NCI-H2107 treated with DMSO at 0.1 percent for 48 hours (cell line): ENCODE measurements at regions not wholly inside any gene's neighbourhood (a gene's known extent, or its start where the extent isn't known, plus 50 kb on each side); places are given as distances from the start of the nearest gene placed in this dataset.

Experiments used
- DNase-seq: peaks from one replicate; lab custom pipeline; 2025; ENCODE audit not compliant: unreplicated experiment; lab: John Stamatoyannopoulos, UW

DNA sequence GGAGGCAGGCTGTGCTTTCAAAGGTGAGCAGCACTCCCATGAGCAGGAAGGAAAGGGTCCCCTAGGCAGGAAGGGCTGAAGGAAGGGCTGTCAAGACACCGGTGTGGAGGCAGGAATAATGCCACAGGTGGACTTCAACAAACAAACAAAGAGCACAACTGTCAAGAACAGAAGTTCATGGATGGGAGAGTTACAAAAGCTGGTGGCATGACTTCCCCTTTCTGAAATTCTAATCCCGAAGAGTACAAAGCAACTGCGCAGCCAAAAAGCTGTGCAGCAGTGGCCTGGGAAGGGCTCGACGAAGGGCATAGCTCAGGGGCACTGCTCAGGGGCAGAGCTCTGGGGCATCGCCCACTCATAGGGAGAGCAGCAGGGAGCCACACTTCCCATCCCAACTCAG, 582.3 kb upstream of the DIPK2B start:
- no peak for DNase-seq

- DNase-seq, result no peak
Observed at GRCh38 chrX:45781901-45782553, 581.4 kb upstream of the DIPK2B start.

- DNase-seq, result no peak
Observed at GRCh38 chrX:45778616-45779015, 577.9 kb upstream of the DIPK2B start.

- DNase-seq, result no peak
Observed at GRCh38 chrX:45777366-45777765, 576.7 kb upstream of the DIPK2B start.

DNA sequence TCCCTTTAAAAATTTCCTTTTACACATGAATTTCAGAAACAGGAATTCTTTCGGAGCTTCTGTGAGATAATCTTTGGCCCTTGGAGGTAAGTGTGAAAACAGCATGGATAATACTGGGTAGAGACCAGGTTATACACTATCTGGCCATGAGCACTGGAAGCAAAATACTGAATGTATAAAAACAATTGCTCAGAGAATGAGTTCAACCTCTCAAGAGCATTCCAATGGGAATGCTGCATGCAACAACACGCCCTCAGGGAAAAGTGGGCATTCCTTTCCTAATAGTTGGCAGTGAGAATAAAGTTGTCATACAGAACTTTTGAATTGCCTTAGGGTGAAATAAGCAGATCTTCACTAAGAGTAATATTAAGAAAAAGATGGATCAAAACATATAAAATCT, 574.8 kb upstream of the DIPK2B start:
- no peak for DNase-seq

DNA sequence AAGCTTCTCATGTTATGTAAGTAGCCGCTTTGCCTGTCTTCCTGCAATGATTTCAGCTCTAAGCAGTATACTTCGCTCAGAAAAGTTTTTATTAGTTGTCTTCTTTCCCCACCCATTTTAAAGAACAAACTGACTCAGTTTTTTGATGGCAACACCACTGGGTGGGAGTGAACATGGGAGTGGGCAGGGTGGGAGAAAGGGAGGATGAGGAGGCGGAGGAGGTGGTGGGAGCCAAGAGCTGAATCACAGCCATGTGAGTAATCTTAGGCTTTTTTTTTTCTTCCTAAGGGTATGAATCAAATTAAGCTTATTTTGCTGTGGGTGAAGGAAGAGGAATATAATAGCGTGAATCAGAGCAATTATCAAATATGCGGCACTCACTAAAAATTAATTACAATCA, 574.3 kb upstream of the DIPK2B start:
- DNase-seq, result no peak

DNA sequence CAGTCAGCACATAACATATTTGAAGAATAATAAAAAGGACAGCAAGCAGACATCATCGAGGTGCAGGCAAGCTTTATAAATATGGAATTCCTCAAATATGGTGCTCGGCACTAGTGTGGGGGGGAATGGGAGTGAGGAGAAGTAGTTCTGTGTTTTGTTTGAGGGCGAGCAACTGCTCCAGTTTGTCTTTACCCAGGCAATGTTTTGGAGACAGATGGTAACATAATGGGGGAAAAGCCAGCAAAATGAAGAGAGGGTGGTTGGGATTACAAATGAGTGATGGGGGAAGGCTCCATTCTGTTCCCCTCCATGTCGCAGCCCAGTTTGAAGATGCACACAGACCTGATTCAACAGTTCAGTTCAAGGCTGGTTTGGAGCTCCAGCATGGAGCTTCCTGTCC, 572.9 kb upstream of the DIPK2B start:
- no peak for DNase-seq

DNA sequence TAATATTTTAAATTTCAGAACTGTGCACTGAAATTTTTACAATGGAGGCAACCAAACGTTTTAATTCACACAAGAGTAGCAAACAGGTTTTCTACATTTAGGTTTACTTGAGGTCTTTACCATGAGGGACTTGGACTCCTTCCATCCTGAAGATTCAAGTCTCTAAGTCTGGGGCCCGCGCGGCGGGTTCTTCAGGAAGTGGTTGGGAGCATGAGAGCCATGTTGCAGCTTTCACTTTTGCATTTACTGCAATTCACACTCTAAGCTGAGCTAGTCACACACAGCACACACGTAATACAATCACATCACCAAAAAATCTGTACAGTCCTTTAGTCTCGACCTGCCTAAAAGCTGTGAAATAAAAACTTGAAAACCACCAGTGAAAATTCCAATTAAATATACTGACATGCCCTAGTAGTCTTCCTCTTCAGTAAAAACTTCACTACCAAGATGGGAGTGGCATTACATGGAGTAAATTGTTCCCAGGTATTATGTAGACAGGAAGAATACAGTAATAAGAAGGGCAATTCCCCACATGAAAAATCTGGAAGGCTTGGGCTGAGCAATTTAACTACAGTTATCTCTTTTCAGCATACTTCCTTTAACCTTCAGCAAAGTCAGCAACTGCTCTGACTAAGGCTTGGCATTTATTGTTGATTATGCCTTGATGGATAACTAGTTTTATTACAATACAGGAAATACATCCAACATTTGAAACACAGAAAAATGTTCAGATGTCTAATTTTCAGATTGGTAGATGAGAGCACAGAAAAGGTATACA, 571.1 kb upstream of the DIPK2B start:
- DNase-seq, result no peak

DNA sequence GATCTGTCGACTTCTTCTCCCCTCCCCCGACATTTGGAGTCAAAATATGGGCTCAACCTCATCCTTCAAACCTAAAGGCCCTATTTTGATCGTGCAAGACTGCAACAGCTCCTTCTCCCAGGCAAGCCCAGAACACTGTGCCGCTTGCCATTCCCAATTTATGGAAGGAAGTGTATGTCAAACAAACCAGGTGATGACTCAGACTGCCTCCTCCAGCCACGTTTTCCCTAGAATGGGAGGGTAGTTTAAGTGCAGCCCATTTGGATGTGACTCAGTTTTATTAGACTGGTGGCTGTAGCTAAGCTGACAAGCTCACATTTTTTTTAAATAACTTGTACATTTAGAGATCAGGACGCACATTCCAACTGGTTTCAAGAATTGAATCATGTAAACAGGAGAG, 570.4 kb upstream of the DIPK2B start:
- DNase-seq, result no peak

DNA sequence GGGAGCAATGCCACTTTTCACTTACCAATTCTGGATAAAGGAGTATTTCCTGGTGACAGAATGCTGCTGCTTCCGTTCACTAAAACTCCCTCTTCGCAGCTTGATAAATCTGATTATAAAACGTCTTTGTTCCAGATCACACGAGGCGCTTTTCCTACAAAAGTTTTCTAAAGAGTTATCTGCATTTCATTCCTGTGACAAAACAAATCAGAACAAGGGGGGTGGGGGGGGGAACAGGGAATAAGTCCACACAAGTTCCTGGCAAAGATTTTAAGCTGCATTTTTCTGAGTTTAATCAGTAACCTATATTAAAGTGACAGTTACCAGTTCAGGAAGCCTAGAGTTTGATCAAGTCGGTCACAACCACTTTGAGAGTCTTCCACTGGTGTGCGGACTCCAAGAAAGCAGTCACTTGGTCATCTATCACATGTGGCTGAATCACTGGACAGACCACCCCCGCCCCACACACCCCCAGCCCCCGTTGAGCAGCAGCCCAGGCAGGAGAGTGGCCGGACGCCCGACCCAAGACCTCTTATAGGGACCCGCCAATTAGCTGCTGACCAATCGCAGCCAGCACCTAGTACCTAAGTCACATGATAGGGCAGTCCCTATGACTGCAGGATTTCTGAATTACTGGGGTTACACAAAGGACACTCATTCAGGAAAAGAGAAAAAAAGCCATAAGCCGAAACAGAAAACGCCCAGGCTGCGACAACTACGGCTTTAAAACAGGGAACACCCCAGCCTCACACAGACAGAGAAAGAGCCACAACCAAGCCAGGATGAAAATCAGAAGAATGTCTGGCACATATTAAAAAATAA, 569.3 kb upstream of the DIPK2B start:
- no peak for DNase-seq

- DNase-seq, result no peak
Observed at GRCh38 chrX:45768666-45769236, 568.1 kb upstream of the DIPK2B start.

- no peak for DNase-seq
Observed at GRCh38 chrX:45766981-45767501, 566.4 kb upstream of the DIPK2B start.

- no peak for DNase-seq
Observed at GRCh38 chrX:45765767-45766166, 565.1 kb upstream of the DIPK2B start.

DNA sequence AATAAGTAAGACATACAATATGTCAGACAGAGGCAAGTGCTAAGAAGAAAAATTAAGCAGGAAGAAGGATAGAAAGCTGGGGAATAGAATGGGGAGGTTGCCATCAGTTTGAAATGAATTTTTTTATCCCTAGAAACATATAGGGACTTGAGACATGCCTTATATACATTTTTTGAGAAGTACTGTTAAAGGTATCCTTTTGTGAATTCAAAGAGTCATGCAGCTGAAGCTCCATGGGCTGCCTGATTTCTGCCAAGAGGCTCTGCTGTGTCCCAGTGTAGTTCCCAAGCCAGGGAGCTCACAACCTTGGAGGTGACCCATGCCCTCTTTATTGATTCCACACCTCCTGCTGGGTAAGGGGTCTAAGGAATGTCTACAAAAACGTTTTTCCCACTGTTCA, 564.6 kb upstream of the DIPK2B start:
- DNase-seq, result no peak

DNA sequence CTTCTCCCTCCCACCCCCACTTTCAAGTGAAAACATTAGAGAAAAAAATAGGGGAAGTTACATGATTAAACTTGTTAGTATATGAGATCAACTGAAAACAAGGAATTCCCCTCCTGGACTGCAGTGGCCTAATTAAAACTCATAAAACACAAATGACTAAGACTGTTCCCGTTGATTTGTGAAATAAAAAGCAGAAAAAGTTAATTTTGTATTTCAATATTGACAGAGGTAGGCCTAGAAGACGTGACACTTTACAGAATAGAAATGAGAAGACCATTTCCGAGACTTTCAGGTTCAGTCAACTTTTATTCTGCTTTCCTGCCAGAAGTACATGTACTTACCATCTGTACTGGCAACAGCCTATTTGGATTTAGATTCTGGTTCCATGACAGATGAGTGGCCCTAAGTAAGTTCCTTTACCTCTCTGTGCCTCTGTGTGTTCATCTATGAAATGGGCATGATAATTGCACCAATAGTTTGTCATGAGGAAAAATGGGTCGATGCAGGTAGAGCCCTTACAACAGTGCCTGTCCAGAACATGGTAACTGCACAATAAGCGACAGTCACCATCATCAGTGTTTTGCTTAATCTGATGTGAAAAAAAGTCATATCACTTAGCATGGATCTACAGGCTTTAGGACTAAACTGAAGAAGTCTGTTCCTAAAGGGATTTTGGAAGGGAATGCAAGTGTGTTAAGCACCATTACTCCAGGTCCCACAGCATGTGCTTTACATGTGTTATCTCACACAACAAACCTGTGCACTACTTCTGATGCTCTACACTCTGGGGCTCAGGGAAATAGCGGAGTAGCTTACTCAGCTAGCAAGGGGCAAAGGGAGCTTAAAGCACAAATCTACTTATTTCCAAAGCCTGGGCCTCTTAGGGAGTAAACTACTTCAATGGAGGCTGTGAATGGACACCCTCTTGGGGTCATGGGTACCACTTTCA, 562.3 kb upstream of the DIPK2B start:
- no peak for DNase-seq

- no peak for DNase-seq
Observed at GRCh38 chrX:45761920-45762319, 561.2 kb upstream of the DIPK2B start.

DNA sequence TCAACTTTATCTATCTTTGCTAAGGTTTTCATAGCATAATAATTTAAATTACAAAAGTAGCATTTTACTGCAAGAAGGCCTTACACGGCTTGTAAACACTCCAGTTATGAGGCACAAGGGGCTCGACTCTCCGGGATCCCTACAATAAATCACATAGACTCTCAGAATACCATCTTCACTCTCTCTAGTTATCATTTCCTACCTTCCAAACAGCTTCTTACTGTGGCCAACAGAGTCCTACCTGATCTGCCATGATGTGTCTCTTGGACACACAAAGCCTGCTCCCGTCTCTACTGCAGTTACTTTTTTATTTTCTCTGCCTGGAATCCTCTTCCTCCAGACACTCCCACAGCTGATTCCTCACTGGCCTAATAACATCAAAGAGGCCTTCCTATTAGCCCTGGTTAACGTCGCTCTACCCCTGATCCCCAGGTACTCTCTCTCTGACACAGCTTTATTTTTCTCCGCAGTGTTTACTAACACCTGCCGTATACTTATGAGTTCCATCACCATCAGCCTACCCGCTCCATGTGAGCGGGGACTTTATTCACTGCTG, 559.6 kb upstream of the DIPK2B start:
- DNase-seq, result no peak

- DNase-seq, result no peak
Observed at GRCh38 chrX:45758738-45759397, 558.2 kb upstream of the DIPK2B start.

- DNase-seq, result no peak
Observed at GRCh38 chrX:45758319-45758718, 557.6 kb upstream of the DIPK2B start.
